ENCODE measurements at regions not wholly inside any gene's neighbourhood (a gene's known extent, or its start where the extent isn't known, plus 50 kb on each side); places are given as distances from the start of the nearest gene placed in this dataset.
A peak's percentile ranks its signal among the peaks of the same experiment; 100 is the strongest.

DNA sequence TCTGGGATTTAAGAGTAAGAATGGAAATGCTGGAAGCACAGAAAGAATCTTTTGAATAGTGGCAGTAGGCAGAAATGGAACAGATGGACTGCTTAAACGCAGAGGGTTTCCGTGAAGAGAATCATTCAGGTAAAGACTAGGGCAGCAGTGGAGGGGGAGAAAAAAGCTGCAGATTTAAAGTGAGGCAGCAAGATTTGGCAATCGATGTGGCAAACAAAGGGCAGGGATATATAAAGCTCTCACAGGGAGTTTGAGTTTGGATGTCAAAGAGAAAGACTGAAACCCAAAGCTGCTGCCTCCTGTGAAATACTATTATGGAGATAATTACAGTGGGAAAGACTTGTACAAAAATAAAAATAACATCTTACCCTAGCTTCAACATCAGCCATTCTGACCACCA lies 384.0 kb downstream of the CENPC start:
- ATAC-seq (no peak), DNase-seq (no peak)
- intact Hi-C loops (cut with DNase I): no loop called here
- H3K9me3 ChIP-seq: no peaks in the 10 kb centered on the region
- H3K36me3 ChIP-seq: no peaks in the 10 kb centered on the region
- H3K27me3 ChIP-seq: no peaks in the 10 kb centered on the region
- H3K27ac ChIP-seq: no peak overlapping the region
- TF ChIP-seq, protein P1, sequence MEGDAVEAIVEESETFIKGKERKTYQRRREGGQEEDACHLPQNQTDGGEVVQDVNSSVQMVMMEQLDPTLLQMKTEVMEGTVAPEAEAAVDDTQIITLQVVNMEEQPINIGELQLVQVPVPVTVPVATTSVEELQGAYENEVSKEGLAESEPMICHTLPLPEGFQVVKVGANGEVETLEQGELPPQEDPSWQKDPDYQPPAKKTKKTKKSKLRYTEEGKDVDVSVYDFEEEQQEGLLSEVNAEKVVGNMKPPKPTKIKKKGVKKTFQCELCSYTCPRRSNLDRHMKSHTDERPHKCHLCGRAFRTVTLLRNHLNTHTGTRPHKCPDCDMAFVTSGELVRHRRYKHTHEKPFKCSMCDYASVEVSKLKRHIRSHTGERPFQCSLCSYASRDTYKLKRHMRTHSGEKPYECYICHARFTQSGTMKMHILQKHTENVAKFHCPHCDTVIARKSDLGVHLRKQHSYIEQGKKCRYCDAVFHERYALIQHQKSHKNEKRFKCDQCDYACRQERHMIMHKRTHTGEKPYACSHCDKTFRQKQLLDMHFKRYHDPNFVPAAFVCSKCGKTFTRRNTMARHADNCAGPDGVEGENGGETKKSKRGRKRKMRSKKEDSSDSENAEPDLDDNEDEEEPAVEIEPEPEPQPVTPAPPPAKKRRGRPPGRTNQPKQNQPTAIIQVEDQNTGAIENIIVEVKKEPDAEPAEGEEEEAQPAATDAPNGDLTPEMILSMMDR (IDR thresholded peaks at IDR 0.05): no peak
- H3K4me1 ChIP-seq: no peaks in the 10 kb centered on the region
- H3K4me3 ChIP-seq: no peak overlapping the region

DNA sequence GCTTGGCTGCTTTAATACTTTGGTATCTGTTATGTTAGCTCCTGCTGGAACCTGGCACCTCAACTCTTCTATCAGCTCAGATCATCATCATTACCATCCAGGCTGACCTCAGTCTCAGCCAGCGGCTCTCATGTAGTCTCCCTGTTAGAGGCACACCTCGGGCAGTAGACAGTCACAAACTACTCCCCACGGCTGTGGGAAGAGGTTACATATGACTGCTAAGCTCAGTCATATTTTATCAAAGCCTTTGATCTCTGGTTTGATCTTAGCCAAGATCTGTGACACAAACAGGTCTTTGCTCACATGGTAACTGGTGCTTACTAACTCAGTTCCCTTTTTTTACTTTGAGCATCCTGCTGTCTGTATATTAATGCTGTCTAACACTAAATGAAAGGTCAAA lies 384.9 kb downstream of the CENPC start:
- DNase-seq: no peak
- Histone ChIP-seq H3K27ac (no peak overlapping the region), H3K9me3 (no peaks in the 10 kb centered on the region), H3K4me1 (no peaks in the 10 kb centered on the region), H3K36me3 (no peaks in the 10 kb centered on the region), H3K27me3 (no peaks in the 10 kb centered on the region), H3K4me3 (no peak overlapping the region)
- TF ChIP-seq, protein P1 (IDR thresholded peaks at IDR 0.05): no peak
- no peak for ATAC-seq
- intact Hi-C loops (cut with DNase I): no loop called here

DNA sequence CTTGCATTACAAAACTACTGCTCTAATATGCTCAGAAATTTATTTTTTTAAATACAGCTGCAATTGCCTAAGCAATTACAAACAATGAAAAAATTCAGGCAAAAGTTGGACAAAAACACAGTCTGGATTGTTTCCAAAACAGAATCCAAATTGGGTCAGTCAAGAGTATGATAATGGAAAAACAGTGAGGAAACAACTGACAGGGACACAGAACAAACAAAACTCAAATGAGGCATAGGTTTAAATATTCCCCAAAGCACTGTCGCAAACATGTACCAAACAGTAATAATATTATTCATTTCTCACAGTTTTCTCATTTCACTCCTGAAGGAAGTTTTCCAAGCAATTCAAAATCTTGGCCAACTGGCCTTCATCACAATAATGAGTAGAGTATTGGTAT lies 386.6 kb downstream of the CENPC start:
- H3K27ac ChIP-seq: no peak overlapping the region
- DNase-seq: no peak
- H3K27me3 ChIP-seq: no peaks in the 10 kb centered on the region
- no peaks in the 10 kb centered on the region for H3K4me1 ChIP-seq
- H3K9me3 ChIP-seq: no peaks in the 10 kb centered on the region
- intact Hi-C loops (cut with DNase I): no loop called here
- no peak overlapping the region for H3K4me3 ChIP-seq
- H3K36me3 ChIP-seq: no peaks in the 10 kb centered on the region
- no peak for ATAC-seq
- TF ChIP-seq, protein P1 (IDR thresholded peaks at IDR 0.05): no peak

DNA sequence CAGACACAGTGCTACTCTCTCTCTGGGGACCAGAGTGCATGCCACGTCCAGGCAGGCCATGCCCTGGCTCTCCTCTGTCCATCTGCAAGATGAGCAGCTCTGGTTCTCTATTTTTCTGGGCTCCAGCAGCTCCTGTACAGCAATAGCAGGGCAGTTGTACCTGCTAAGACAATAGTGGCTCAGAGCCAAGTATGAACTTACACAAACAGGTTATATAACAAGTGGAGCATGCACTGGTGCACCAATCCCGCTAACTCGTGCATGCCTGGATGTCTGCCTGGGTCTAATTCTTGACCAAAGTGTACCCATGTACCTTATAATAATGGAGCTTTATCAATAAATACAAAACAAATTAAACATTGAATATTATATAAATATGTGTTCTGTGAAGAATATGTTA lies 392.3 kb downstream of the CENPC start:
- Histone ChIP-seq H3K36me3 (no peaks in the 10 kb centered on the region), H3K4me1 (no peaks in the 10 kb centered on the region), H3K4me3 (no peak overlapping the region), H3K27me3 (no peaks in the 10 kb centered on the region), H3K9me3 (no peaks in the 10 kb centered on the region), H3K27ac (no peak overlapping the region)
- intact Hi-C loops (cut with DNase I): no loop called here
- DNase-seq: no peak
- TF ChIP-seq, protein P1 (IDR thresholded peaks at IDR 0.05): no peak
- no peak for ATAC-seq

DNA sequence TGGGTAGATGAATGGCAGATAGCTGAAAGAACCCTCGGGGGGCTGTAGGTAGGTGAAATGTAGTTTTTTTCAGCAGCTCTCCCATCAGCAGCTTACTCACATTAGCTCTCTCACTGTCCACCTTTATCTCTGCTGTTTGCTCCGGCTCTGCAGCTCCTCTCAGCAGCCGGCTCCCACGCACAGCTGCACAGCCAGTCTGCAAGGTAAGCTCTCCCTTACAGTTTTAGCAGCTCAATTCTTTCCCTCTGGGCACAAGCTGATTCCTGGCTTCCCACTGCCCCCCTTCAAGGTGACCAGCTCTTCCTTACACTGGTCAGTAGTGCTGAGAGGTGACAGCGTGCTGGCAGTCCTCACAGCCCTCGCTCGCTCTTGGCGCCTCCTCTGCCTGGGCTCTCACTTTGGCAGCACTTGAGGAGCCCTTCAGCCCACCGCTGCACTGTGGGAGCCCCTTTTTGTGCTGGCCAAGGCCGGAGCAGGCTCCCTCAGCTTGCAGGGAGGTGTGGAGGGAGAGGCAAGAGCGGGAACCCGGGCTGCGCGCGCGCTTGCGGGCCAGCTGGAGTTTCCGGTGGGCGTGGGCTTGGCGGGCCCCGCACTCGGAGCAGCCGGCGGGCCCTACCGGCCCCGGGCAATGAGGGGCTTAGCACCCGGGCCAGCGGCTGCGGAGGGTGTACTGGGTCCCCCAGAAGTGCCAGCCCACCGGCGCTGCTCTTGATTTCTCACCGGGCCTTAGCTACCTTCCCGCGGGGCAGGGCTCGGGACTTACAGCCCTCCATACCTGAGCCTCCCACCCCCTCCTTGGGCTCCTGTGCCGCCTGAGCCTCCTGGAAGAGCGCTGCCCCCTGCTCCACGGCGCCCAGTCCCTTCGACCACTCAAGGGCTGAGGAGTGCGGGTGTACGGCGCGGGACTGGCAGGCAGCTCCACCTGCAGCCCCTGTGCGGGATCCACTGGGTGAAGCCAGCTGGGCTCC lies 393.6 kb downstream of the CENPC start:
- H3K9me3 ChIP-seq: no peaks in the 10 kb centered on the region
- H3K4me3 ChIP-seq: no peak overlapping the region
- intact Hi-C loops (cut with DNase I): no loop called here
- no peak for ATAC-seq
- no peak overlapping the region for H3K27ac ChIP-seq
- no peaks in the 10 kb centered on the region for H3K4me1 ChIP-seq
- H3K27me3 ChIP-seq: no peaks in the 10 kb centered on the region
- DNase-seq: peak in 1 of 4 donors; percentile 49
- TF ChIP-seq, protein P1 (IDR thresholded peaks at IDR 0.05): no peak
- no peaks in the 10 kb centered on the region for H3K36me3 ChIP-seq
